ENCODE measurements at regions not wholly inside any gene's neighbourhood (a gene's known extent, or its start where the extent isn't known, plus 50 kb on each side); places are given as distances from the start of the nearest gene placed in this dataset.
A peak's percentile ranks its signal among the peaks of the same experiment; 100 is the strongest.

DNA sequence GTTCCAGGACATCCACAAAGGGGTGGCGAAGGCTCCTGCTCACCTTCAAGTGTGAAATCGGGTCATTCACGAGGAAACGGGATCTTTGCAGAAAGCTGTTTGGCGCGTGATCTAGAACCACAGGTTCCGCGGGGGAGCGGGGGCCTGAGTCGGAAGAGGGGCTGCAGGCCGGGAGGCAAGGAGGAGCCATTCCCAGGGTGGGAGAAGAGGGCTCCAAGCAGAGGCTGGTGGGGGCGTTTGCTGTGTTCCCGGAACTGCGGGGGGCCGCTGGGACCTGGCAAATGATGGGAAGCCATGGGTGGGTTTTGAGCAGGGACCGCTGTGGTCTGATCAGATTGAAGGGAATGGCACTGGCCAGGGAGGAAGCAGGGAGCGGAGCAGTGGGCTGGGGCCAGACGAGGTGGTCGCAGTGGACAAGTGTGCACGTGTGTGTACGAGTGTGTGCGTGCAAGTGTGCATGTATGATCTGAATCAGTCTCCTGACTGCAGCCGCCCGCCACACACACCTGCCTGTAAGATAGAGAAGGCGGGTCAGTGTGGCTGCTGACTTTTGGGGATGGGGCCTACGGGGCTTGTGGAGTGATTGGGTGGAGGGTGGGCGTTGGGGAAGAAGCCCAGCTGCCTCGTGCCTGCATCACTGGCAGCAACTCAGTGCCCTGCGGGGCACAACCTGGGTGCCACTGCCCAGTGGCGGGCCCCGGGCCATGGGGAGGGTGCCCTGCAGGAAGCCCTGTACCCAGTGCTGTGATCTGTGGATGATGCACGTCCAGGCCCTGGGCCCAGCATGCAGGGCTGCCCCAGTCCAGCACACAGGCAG, 141.9 kb downstream of the KIF26A start:
- no peak for TF ChIP-seq CTCF (IDR thresholded peaks at IDR 0.05; ENCODE audit: borderline replicate concordance, extremely low read depth, insufficient read depth)
- Histone ChIP-seq H3K4me3 (ENCODE audit: low read length in 3 of 3) (no peak overlapping the region), H3K4me1 (ENCODE audit: control insufficient read depth in 2 of 3, insufficient read depth in 2 of 3, low read depth in 1 of 3, low read length in 3 of 3) (no peaks in the 10 kb centered on the region), H3K27ac (ENCODE audit: low read depth in 2 of 2, low read length in 2 of 2) (no peak overlapping the region), H3K27me3 (ENCODE audit: control insufficient read depth, insufficient read depth, low read length) (peaks cover 2% of the 10 kb centered on the region), H3K9me3 (ENCODE audit: control insufficient read depth in 2 of 3, insufficient read depth in 1 of 3, low read length in 3 of 3) (no peaks in the 10 kb centered on the region), H3K36me3 (ENCODE audit: control insufficient read depth in 2 of 3, insufficient read depth in 3 of 3, low read length in 3 of 3) (no peaks in the 10 kb centered on the region), H3K9ac (ENCODE audit: low read length in 3 of 3) (no peak overlapping the region)
- DNase-seq (peak in 3 of 5 donors; percentile 7 to 60 (median 28)), FAIRE-seq (no peak)
- intact Hi-C loops (cut with DNase I), result no loop called here

GRCh38 chr14:104280902-104281767, 142.7 kb downstream of the KIF26A start:
- intact Hi-C loops (cut with DNase I), result no loop called here
- FAIRE-seq (no peak), DNase-seq (peak in 2 of 5 donors; percentile 44 to 73)
- no peak overlapping the region for H3K4me3 ChIP-seq (ENCODE audit: low read length in 3 of 3)
- no peak overlapping the region for H3K27ac ChIP-seq (ENCODE audit: low read depth in 2 of 2, low read length in 2 of 2)
- H3K36me3 ChIP-seq (ENCODE audit: control insufficient read depth in 2 of 3, insufficient read depth in 3 of 3, low read length in 3 of 3), result no peaks in the 10 kb centered on the region
- TF ChIP-seq CTCF (IDR thresholded peaks at IDR 0.05; ENCODE audit: borderline replicate concordance, extremely low read depth, insufficient read depth), result no peak
- H3K9me3 ChIP-seq (ENCODE audit: control insufficient read depth in 2 of 3, insufficient read depth in 1 of 3, low read length in 3 of 3), result no peaks in the 10 kb centered on the region
- no peak overlapping the region for H3K9ac ChIP-seq (ENCODE audit: low read length in 3 of 3)
- no peaks in the 10 kb centered on the region for H3K4me1 ChIP-seq (ENCODE audit: control insufficient read depth in 2 of 3, insufficient read depth in 2 of 3, low read depth in 1 of 3, low read length in 3 of 3)
- H3K27me3 ChIP-seq (ENCODE audit: control insufficient read depth, insufficient read depth, low read length), result peaks cover 2% of the 10 kb centered on the region

DNA sequence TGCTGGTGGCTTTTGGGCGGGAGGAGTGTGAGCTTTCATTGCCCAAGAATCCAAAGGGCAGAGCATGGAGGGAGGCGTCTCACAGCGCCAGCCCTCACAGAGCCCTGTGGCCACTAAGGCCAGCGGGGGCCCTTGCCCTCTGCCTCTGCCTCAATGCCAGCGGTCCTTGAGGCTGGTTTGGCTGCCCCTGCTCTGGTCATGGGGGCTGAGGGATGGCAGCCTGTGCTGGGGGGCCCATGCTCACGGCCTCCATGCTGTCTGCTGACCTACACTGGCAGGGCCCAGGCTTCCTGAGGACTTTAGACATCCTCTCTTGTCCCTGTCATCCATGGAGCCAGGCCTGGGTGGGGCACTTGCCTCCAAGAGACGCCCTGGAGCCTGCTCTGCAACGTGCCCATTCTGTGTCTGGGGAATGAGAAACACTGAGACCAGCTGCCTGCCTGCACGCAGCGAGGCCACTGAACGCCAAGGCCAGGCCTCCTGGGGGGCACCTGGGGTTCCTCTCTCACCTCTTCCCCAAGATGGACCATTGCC, 143.4 kb downstream of the KIF26A start:
- no peak overlapping the region for H3K9ac ChIP-seq (ENCODE audit: low read length in 3 of 3)
- H3K27ac ChIP-seq (ENCODE audit: low read depth in 2 of 2, low read length in 2 of 2), result no peak overlapping the region
- no peaks in the 10 kb centered on the region for H3K9me3 ChIP-seq (ENCODE audit: control insufficient read depth in 2 of 3, insufficient read depth in 1 of 3, low read length in 3 of 3)
- no peak overlapping the region for H3K4me3 ChIP-seq (ENCODE audit: low read length in 3 of 3)
- TF ChIP-seq CTCF (IDR thresholded peaks at IDR 0.05; ENCODE audit: borderline replicate concordance, extremely low read depth, insufficient read depth), result no peak
- no peaks in the 10 kb centered on the region for H3K4me1 ChIP-seq (ENCODE audit: control insufficient read depth in 2 of 3, insufficient read depth in 2 of 3, low read depth in 1 of 3, low read length in 3 of 3)
- intact Hi-C loops (cut with DNase I), result no loop called here
- FAIRE-seq, result no peak
- DNase-seq, result peak in 2 of 5 donors; percentile 36 to 44
- no peaks in the 10 kb centered on the region for H3K36me3 ChIP-seq (ENCODE audit: control insufficient read depth in 2 of 3, insufficient read depth in 3 of 3, low read length in 3 of 3)
- H3K27me3 ChIP-seq (ENCODE audit: control insufficient read depth, insufficient read depth, low read length), result peaks cover 2% of the 10 kb centered on the region
